ENCODE measurements at regions not wholly inside any gene's neighbourhood (a gene's known extent, or its start where the extent isn't known, plus 50 kb on each side); places are given as distances from the start of the nearest gene placed in this dataset.

- TF ChIP-seq CTCF (IDR thresholded peaks at IDR 0.05; ENCODE audit: poor library complexity) = no peak
- no peak for TF ChIP-seq EZH2phosphoT487 (IDR thresholded peaks at IDR 0.05; ENCODE audit: low read depth, severe bottlenecking, unreplicated experiment)
Observed at GRCh38 chr13:37956536-37956935, 87.0 kb upstream of the TRPC4 start.
